ENCODE measurements at regions not wholly inside any gene's neighbourhood (a gene's known extent, or its start where the extent isn't known, plus 50 kb on each side); places are given as distances from the start of the nearest gene placed in this dataset.

GRCh38 chr22:36086170-36086490, 57.5 kb upstream of the RBFOX2 start:
- no peaks in the 10 kb centered on the region for H3K79me2 ChIP-seq (ENCODE audit: control insufficient read depth, insufficient read depth, low read length)
- H3K9me1 ChIP-seq (ENCODE audit: control insufficient read depth, extremely low read depth, insufficient read depth, low read length), result no peaks in the 10 kb centered on the region
- H3K4me3 ChIP-seq (ENCODE audit: control insufficient read depth in 2 of 3, extremely low read depth in 1 of 3, insufficient read depth in 2 of 3, low read depth in 1 of 3, low read length in 3 of 3), result no peak overlapping the region
- H3K27me3 ChIP-seq (ENCODE audit: control insufficient read depth, extremely low read depth, insufficient read depth, low read length), result no peaks in the 10 kb centered on the region
- TF ChIP-seq EZH2 (IDR thresholded peaks at IDR 0.05; ENCODE audit: low read length) (no peak), CTCF (optimal IDR thresholded peaks at IDR 0.05 in 1 of 3, IDR thresholded peaks at IDR 0.05 in 1 of 3, conservative IDR thresholded peaks at IDR 0.05 in 1 of 3; ENCODE audit: extremely low read depth in 1 of 3, insufficient read depth in 2 of 3, low read length in 3 of 3) (no peak)
- H3K4me1 ChIP-seq (ENCODE audit: control insufficient read depth, extremely low read depth, insufficient read depth, low read length), result no peaks in the 10 kb centered on the region
- no peak overlapping the region for H3K27ac ChIP-seq (ENCODE audit: control insufficient read depth, insufficient read depth, low read length)
- H4K20me1 ChIP-seq (ENCODE audit: control insufficient read depth, extremely low read depth, insufficient read depth, low read length), result no peaks in the 10 kb centered on the region
- no peak overlapping the region for H2AFZ ChIP-seq (ENCODE audit: control insufficient read depth, low read length)
- dilution Hi-C loops (cut with MboI; ENCODE audit: extremely low pct_ligation_motif_present, low sequenced_read_pairs), result no loop called here
- FAIRE-seq, result no peak
- no peak overlapping the region for H3K4me2 ChIP-seq (ENCODE audit: control insufficient read depth, extremely low read depth, insufficient read depth, low read depth, low read length)
- DNase-seq (ENCODE audit: low read depth, low spot score), result peak; percentile 13
- no peaks in the 10 kb centered on the region for H3K9me3 ChIP-seq (ENCODE audit: control insufficient read depth, low read depth, low read length)
- no peaks in the 10 kb centered on the region for H3K36me3 ChIP-seq (ENCODE audit: control insufficient read depth in 2 of 2, extremely low read depth in 1 of 2, insufficient read depth in 2 of 2, low read length in 2 of 2)
- H3K9ac ChIP-seq (ENCODE audit: control insufficient read depth, extremely low read depth, insufficient read depth, low read length), result no peak overlapping the region

GRCh38 chr22:36085476-36086169, 57.0 kb upstream of the RBFOX2 start:
- H4K20me1 ChIP-seq (ENCODE audit: control insufficient read depth, extremely low read depth, insufficient read depth, low read length), result no peaks in the 10 kb centered on the region
- no peak overlapping the region for H2AFZ ChIP-seq (ENCODE audit: control insufficient read depth, low read length)
- DNase-seq (ENCODE audit: low read depth, low spot score), result no peak
- H3K79me2 ChIP-seq (ENCODE audit: control insufficient read depth, insufficient read depth, low read length), result no peaks in the 10 kb centered on the region
- no peak overlapping the region for H3K4me3 ChIP-seq (ENCODE audit: control insufficient read depth in 2 of 3, extremely low read depth in 1 of 3, insufficient read depth in 2 of 3, low read depth in 1 of 3, low read length in 3 of 3)
- H3K36me3 ChIP-seq (ENCODE audit: control insufficient read depth in 2 of 2, extremely low read depth in 1 of 2, insufficient read depth in 2 of 2, low read length in 2 of 2), result no peaks in the 10 kb centered on the region
- no peaks in the 10 kb centered on the region for H3K9me1 ChIP-seq (ENCODE audit: control insufficient read depth, extremely low read depth, insufficient read depth, low read length)
- H3K27me3 ChIP-seq (ENCODE audit: control insufficient read depth, extremely low read depth, insufficient read depth, low read length), result no peaks in the 10 kb centered on the region
- no peaks in the 10 kb centered on the region for H3K4me1 ChIP-seq (ENCODE audit: control insufficient read depth, extremely low read depth, insufficient read depth, low read length)
- H3K27ac ChIP-seq (ENCODE audit: control insufficient read depth, insufficient read depth, low read length), result no peak overlapping the region
- no peaks in the 10 kb centered on the region for H3K9me3 ChIP-seq (ENCODE audit: control insufficient read depth, low read depth, low read length)
- no peak overlapping the region for H3K9ac ChIP-seq (ENCODE audit: control insufficient read depth, extremely low read depth, insufficient read depth, low read length)
- dilution Hi-C loops (cut with MboI; ENCODE audit: extremely low pct_ligation_motif_present, low sequenced_read_pairs), result no loop called here
- H3K4me2 ChIP-seq (ENCODE audit: control insufficient read depth, extremely low read depth, insufficient read depth, low read depth, low read length), result no peak overlapping the region
- TF ChIP-seq EZH2 (IDR thresholded peaks at IDR 0.05; ENCODE audit: low read length) (no peak), CTCF (optimal IDR thresholded peaks at IDR 0.05 in 1 of 3, IDR thresholded peaks at IDR 0.05 in 1 of 3, conservative IDR thresholded peaks at IDR 0.05 in 1 of 3; ENCODE audit: extremely low read depth in 1 of 3, insufficient read depth in 2 of 3, low read length in 3 of 3) (no peak)
- no peak for FAIRE-seq

Measured in keratinocyte (primary cell).